Activated T-helper 1 cell treated with anti-CD3 and anti-CD28 coated beads, Interleukin-2, amount 50 U/mL, for 16 hours (primary cell): ENCODE measurements at regions not wholly inside any gene's neighbourhood (a gene's known extent, or its start where the extent isn't known, plus 50 kb on each side); places are given as distances from the start of the nearest gene placed in this dataset.
"Not testable (repeated sequence)": the region's sequence is repeated elsewhere in the genome, so short reads cannot be mapped to it uniquely, and the experiment has no call there.

Experiments
- DNase-seq, 2 donors: peaks; one replicate each; pipeline ENCODE4 v3.0.0-alpha.2; 2020; ENCODE audit warnings: low read depth in 1 of 2, low spot score in 1 of 2

- DNase-seq, result no peak
Observed at GRCh38 chr2:225891771-225892170, 492.3 kb downstream of the NYAP2 start.

- no peak for DNase-seq
Observed at GRCh38 chr2:225891013-225891412, 491.5 kb downstream of the NYAP2 start.

- DNase-seq, result no peak
Observed at GRCh38 chr2:225889452-225889851, 489.9 kb downstream of the NYAP2 start.

- no peak for DNase-seq
Observed at GRCh38 chr2:225867071-225867470, 467.6 kb downstream of the NYAP2 start.

GRCh38 chr2:225865468-225865867 lies 466.0 kb downstream of the NYAP2 start:
- DNase-seq, result no peak

GRCh38 chr2:225864394-225864793 lies 464.9 kb downstream of the NYAP2 start:
- no peak for DNase-seq

GRCh38 chr2:225842939-225843338 lies 443.4 kb downstream of the NYAP2 start:
- DNase-seq, result no peak

- DNase-seq, result no peak
Observed at GRCh38 chr2:225841314-225841713, 441.8 kb downstream of the NYAP2 start.

GRCh38 chr2:225837328-225837727 lies 437.8 kb downstream of the NYAP2 start:
- DNase-seq, result no peak

- DNase-seq, result no peak
Observed at GRCh38 chr2:225824748-225825449, 425.4 kb downstream of the NYAP2 start.

GRCh38 chr2:225821351-225821750 lies 421.8 kb downstream of the NYAP2 start:
- DNase-seq, result no peak

GRCh38 chr2:225820826-225821225 lies 421.3 kb downstream of the NYAP2 start:
- DNase-seq, result no peak

GRCh38 chr2:225814554-225814953 lies 415.0 kb downstream of the NYAP2 start:
- DNase-seq, result no peak

GRCh38 chr2:225806105-225806504 lies 406.6 kb downstream of the NYAP2 start:
- no peak for DNase-seq

GRCh38 chr2:225802076-225802475 lies 402.6 kb downstream of the NYAP2 start:
- DNase-seq, result not testable (repeated sequence)

- DNase-seq, result no peak
Observed at GRCh38 chr2:225797394-225797793, 397.9 kb downstream of the NYAP2 start.

- DNase-seq, result no peak
Observed at GRCh38 chr2:225794652-225795400, 395.3 kb downstream of the NYAP2 start.

- no peak for DNase-seq
Observed at GRCh38 chr2:225793736-225794550, 394.4 kb downstream of the NYAP2 start.

- DNase-seq, result no peak
Observed at GRCh38 chr2:225788571-225789094, 389.1 kb downstream of the NYAP2 start.

GRCh38 chr2:225787497-225787896 lies 388.0 kb downstream of the NYAP2 start:
- no peak for DNase-seq

- no peak for DNase-seq
Observed at GRCh38 chr2:225781991-225782390, 382.5 kb downstream of the NYAP2 start.

GRCh38 chr2:225781145-225781544 lies 381.6 kb downstream of the NYAP2 start:
- DNase-seq, result no peak
